Thyroid gland (tissue), 4 donors: ENCODE measurements at regions not wholly inside any gene's neighbourhood (a gene's known extent, or its start where the extent isn't known, plus 50 kb on each side); places are given as distances from the start of the nearest gene placed in this dataset.

Source experiments
- DNase-seq, 2 donors: peaks; one replicate each; pipeline ENCODE4 v3.0.0-alpha.2; 2019
- H3K27ac ChIP-seq, 3 donors: fragments of 200-600 bp; sonication (generic); 1 replicate in 2 of 3; 2 replicates in 1 of 3; pipeline ENCODE4 v1.5.1; 2016 to 2019; ENCODE audit warnings: mild to moderate bottlenecking in 1 of 3, moderate library complexity in 1 of 3
- H3K27me3 ChIP-seq: fragments of 200-600 bp; sonication (generic); one replicate; pipeline ENCODE4 v1.5.1; 2019
- H3K36me3 ChIP-seq, 2 donors: fragments of 200-600 bp; sonication (generic); one replicate each; pipeline ENCODE4 v1.5.1; 2016 to 2019
- H3K4me1 ChIP-seq, 2 donors: fragments of 200-600 bp; sonication (generic); one replicate each; pipeline ENCODE4 v1.5.1; 2017 to 2019
- H3K4me3 ChIP-seq, 3 donors: fragments of 200-600 bp; sonication (generic); replicated peaks in 1 of 3; 1 replicate in 2 of 3; 2 replicates in 1 of 3; pipeline ENCODE4 v1.5.1; 2016; ENCODE audit warnings: mild to moderate bottlenecking in 1 of 3
- H3K9me3 ChIP-seq: fragments of 200-600 bp; sonication (generic); one replicate; pipeline ENCODE4 v1.5.1; 2017
- CTCF ChIP-seq, 6 experiments: fragments of 200-600 bp in 3 of 6; fragments of 450-650 bp in 3 of 6; sonication (generic) in 3 of 6; IDR thresholded peaks; one replicate each; pipeline ENCODE4 v1.5.1; 2016 to 2019; ENCODE audit warnings: antibody characterized with exemption in 6 of 6, mild to moderate bottlenecking in 2 of 6, inconsistent platforms in 1 of 6, moderate library complexity in 1 of 6
- POLR2A ChIP-seq, 2 donors: fragments of 450-650 bp; IDR thresholded peaks; one replicate each; pipeline ENCODE4 v1.6.1; 2017; ENCODE audit warnings: antibody characterized with exemption in 2 of 2, mild to moderate bottlenecking in 2 of 2, moderate library complexity in 1 of 2
- WGBS, 2 donors: methylation state at CpG; one replicate each; pipeline ENCODE4 v1.1.5; 2017; 5-methylcytosine and 5-hydroxymethylcytosine counted together
- intact Hi-C: fragments of 100-400 bp; cut with DNase I; formaldehyde crosslinking; loops from one replicate; pipeline ENCODE4 v1.15.1; 2023

DNA sequence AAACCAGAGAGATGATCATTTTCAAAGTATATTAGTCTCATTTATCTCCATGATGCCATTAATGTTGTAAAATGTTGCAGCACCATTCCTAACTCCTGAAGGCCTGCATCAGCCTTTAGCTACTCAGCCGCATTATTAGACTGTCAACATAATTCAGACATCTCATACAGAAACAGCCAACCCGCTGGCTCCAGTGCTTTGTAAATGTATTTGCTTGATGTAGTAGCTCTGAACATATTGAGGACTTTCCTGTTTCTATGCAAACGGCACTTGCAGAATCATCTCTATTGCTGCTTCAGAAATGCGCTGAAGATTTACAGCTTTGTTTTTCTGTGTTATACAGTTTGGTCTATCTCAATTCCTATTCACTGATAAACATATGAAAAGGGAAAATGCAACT is 372.2 kb downstream of the DSEL start:
- WGBS, 2 donors, result 90 to 93% methylated on average over 4 of the region's 4 CpGs
- no peak for DNase-seq
- TF ChIP-seq CTCF (IDR thresholded peaks at IDR 0.05), result no peak
- no peak for TF ChIP-seq POLR2A (IDR thresholded peaks at IDR 0.05)
- Histone ChIP-seq H3K27ac (no peak overlapping the region), H3K9me3 (no peaks in the 10 kb centered on the region), H3K36me3 (no peaks in the 10 kb centered on the region), H3K27me3 (no peaks in the 10 kb centered on the region), H3K4me3 (no peak overlapping the region), H3K4me1 (no peaks in the 10 kb centered on the region)
- intact Hi-C loops, result no loop called here

GRCh38 chr18:67143028-67143427 is 373.5 kb downstream of the DSEL start:
- H3K4me3 ChIP-seq, result no peak overlapping the region
- no peaks in the 10 kb centered on the region for H3K9me3 ChIP-seq
- no peak overlapping the region for H3K27ac ChIP-seq
- TF ChIP-seq POLR2A (IDR thresholded peaks at IDR 0.05) (no peak), CTCF (IDR thresholded peaks at IDR 0.05) (no peak)
- H3K27me3 ChIP-seq, result no peaks in the 10 kb centered on the region
- DNase-seq, result no peak
- 27 to 39% methylated on average over 5 of the region's 5 CpGs for WGBS, 2 donors
- H3K4me1 ChIP-seq, result no peaks in the 10 kb centered on the region
- intact Hi-C loops, result no loop called here
- H3K36me3 ChIP-seq, result no peaks in the 10 kb centered on the region

GRCh38 chr18:67142604-67143003 is 373.9 kb downstream of the DSEL start:
- 63 to 83% methylated on average over 5 of the region's 5 CpGs for WGBS, 2 donors
- TF ChIP-seq CTCF (IDR thresholded peaks at IDR 0.05), result no peak
- no peak for TF ChIP-seq POLR2A (IDR thresholded peaks at IDR 0.05)
- H3K4me3 ChIP-seq, result no peak overlapping the region
- H3K4me1 ChIP-seq, result no peaks in the 10 kb centered on the region
- no peaks in the 10 kb centered on the region for H3K9me3 ChIP-seq
- no peaks in the 10 kb centered on the region for H3K27me3 ChIP-seq
- H3K27ac ChIP-seq, result no peak overlapping the region
- no peaks in the 10 kb centered on the region for H3K36me3 ChIP-seq
- intact Hi-C loops, result no loop called here
- no peak for DNase-seq

DNA sequence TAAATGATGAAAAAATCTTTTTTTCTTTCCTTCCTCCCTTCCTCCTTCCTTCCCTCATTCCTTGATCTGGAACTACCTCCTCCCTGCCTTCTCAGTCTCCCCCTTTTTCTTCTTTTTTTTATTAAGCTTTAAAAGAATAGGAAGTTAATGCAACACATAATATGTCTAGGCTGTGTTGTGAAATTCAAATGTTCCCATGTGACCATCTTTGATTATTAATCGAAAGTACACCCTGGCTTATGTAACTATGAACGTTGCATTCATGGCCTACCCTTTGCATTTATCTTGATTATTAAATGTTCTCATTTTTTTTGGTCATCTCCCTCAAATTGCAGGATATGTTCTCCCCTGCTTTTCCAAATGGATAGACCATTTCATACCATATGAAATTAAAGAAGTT is 376.0 kb downstream of the DSEL start:
- no peak for DNase-seq
- Histone ChIP-seq H3K36me3 (no peaks in the 10 kb centered on the region), H3K27me3 (no peaks in the 10 kb centered on the region), H3K27ac (no peak overlapping the region), H3K4me1 (no peaks in the 10 kb centered on the region), H3K4me3 (no peak overlapping the region), H3K9me3 (no peaks in the 10 kb centered on the region)
- intact Hi-C loops, result no loop called here
- 83 to 90% methylated on average over 2 of the region's 2 CpGs for WGBS, 2 donors
- TF ChIP-seq POLR2A (IDR thresholded peaks at IDR 0.05), result no peak
- TF ChIP-seq CTCF (IDR thresholded peaks at IDR 0.05), result no peak

DNA sequence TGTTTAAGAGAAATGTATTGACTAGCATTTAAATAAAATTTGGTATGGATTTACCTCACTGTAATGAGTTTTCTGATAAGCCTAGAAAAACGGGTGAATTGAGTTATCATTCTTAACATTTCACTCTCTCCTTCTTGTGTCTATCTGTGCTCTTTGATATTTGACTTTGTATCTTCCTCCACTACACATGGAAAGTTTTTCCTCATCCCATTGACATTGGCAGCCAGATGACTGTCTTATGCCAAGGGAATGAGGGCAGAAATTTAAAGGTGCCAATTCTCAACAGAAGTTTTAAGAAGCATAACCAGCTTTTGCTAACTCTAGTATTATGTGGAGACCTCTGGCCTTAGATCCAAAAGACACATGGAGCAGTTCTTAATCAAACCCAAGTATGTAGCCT is 376.6 kb downstream of the DSEL start:
- Histone ChIP-seq H3K9me3 (no peaks in the 10 kb centered on the region), H3K27ac (no peak overlapping the region), H3K4me1 (no peaks in the 10 kb centered on the region), H3K27me3 (no peaks in the 10 kb centered on the region), H3K4me3 (no peak overlapping the region), H3K36me3 (no peaks in the 10 kb centered on the region)
- 65 to 81% methylated on average over 1 of the region's 1 CpG for WGBS, 2 donors
- no peak for TF ChIP-seq POLR2A (IDR thresholded peaks at IDR 0.05)
- TF ChIP-seq CTCF (IDR thresholded peaks at IDR 0.05), result no peak
- intact Hi-C loops, result no loop called here
- DNase-seq, result no peak
